ENCODE measurements at regions not wholly inside any gene's neighbourhood (a gene's known extent, or its start where the extent isn't known, plus 50 kb on each side); places are given as distances from the start of the nearest gene placed in this dataset.

GRCh38 chr2:84319581-84319980 is 139.5 kb downstream of the SUCLG1 start:
- no peak for TF ChIP-seq CTCF (conservative IDR thresholded peaks at IDR 0.05; ENCODE audit: low read depth, low read length)
- no peak for DNase-seq (ENCODE audit: low read depth)
- H3K4me3 ChIP-seq (ENCODE audit: low read length): no peak overlapping the region

- no peak for TF ChIP-seq CTCF (conservative IDR thresholded peaks at IDR 0.05; ENCODE audit: low read depth, low read length)
- H3K4me3 ChIP-seq (ENCODE audit: low read length): no peak overlapping the region
- no peak for DNase-seq (ENCODE audit: low read depth)
Observed at GRCh38 chr2:84317135-84317534, 141.9 kb downstream of the SUCLG1 start.

- peak; percentile 99 for TF ChIP-seq CTCF (conservative IDR thresholded peaks at IDR 0.05; ENCODE audit: low read depth, low read length)
- peak; percentile 41 for DNase-seq (ENCODE audit: low read depth)
- no peak overlapping the region for H3K4me3 ChIP-seq (ENCODE audit: low read length)
Observed at GRCh38 chr2:84314901-84315330, 144.2 kb downstream of the SUCLG1 start.

GRCh38 chr2:84314250-84314649 is 144.8 kb downstream of the SUCLG1 start:
- no peak for DNase-seq (ENCODE audit: low read depth)
- no peak overlapping the region for H3K4me3 ChIP-seq (ENCODE audit: low read length)
- no peak for TF ChIP-seq CTCF (conservative IDR thresholded peaks at IDR 0.05; ENCODE audit: low read depth, low read length)

- DNase-seq (ENCODE audit: low read depth): no peak
- no peak overlapping the region for H3K4me3 ChIP-seq (ENCODE audit: low read length)
- no peak for TF ChIP-seq CTCF (conservative IDR thresholded peaks at IDR 0.05; ENCODE audit: low read depth, low read length)
Observed at GRCh38 chr2:84309281-84309680, 149.8 kb downstream of the SUCLG1 start.

- DNase-seq (ENCODE audit: low read depth): no peak
- no peak for TF ChIP-seq CTCF (conservative IDR thresholded peaks at IDR 0.05; ENCODE audit: low read depth, low read length)
Observed at GRCh38 chr2:84306361-84306760, 152.7 kb downstream of the SUCLG1 start.

GRCh38 chr2:84302513-84303412 is 156.3 kb downstream of the SUCLG1 start:
- no peak overlapping the region for H3K4me3 ChIP-seq (ENCODE audit: low read length)
- peak; percentile 15 for DNase-seq (ENCODE audit: low read depth)

More at GRCh38 chr2:84306361-84306760, 152.7 kb downstream of the SUCLG1 start:
- H3K4me3 ChIP-seq (ENCODE audit: low read length): no peak overlapping the region

More at GRCh38 chr2:84302513-84303412, 156.3 kb downstream of the SUCLG1 start:
- TF ChIP-seq CTCF (conservative IDR thresholded peaks at IDR 0.05; ENCODE audit: low read depth, low read length): peak; percentile 97
